HG03354 (cell line): ENCODE measurements at regions not wholly inside any gene's neighbourhood (a gene's known extent, or its start where the extent isn't known, plus 50 kb on each side); places are given as distances from the start of the nearest gene placed in this dataset.

Source experiments
- ATAC-seq: cut with Tn5 transposase; IDR thresholded peaks from one replicate; pipeline ENCODE4 v1.9.1; 2021; ENCODE audit warnings: mild to moderate bottlenecking; ENCODE audit not compliant: unreplicated experiment, poor library complexity, severe bottlenecking

GRCh38 chr10:130453036-130453720, 317.0 kb downstream of the GLRX3 start:
- no peak for ATAC-seq

GRCh38 chr10:130453721-130454542, 317.7 kb downstream of the GLRX3 start:
- no peak for ATAC-seq

- ATAC-seq, result no peak
Observed at GRCh38 chr10:130454543-130455000, 318.4 kb downstream of the GLRX3 start.

- ATAC-seq, result no peak
Observed at GRCh38 chr10:130455111-130455695, 319.0 kb downstream of the GLRX3 start.

- ATAC-seq, result no peak
Observed at GRCh38 chr10:130455791-130456190, 319.6 kb downstream of the GLRX3 start.

GRCh38 chr10:130456616-130457015, 320.4 kb downstream of the GLRX3 start:
- no peak for ATAC-seq

- no peak for ATAC-seq
Observed at GRCh38 chr10:130458509-130458908, 322.3 kb downstream of the GLRX3 start.

- no peak for ATAC-seq
Observed at GRCh38 chr10:130459011-130459410, 322.8 kb downstream of the GLRX3 start.

- no peak for ATAC-seq
Observed at GRCh38 chr10:130459851-130460490, 323.8 kb downstream of the GLRX3 start.

GRCh38 chr10:130461631-130462030, 325.4 kb downstream of the GLRX3 start:
- no peak for ATAC-seq

GRCh38 chr10:130463104-130463875, 327.1 kb downstream of the GLRX3 start:
- no peak for ATAC-seq

- ATAC-seq, result no peak
Observed at GRCh38 chr10:130463876-130464364, 327.7 kb downstream of the GLRX3 start.

GRCh38 chr10:130464426-130464825, 328.2 kb downstream of the GLRX3 start:
- no peak for ATAC-seq

GRCh38 chr10:130466271-130466997, 330.2 kb downstream of the GLRX3 start:
- no peak for ATAC-seq

- no peak for ATAC-seq
Observed at GRCh38 chr10:130470286-130470685, 334.1 kb downstream of the GLRX3 start.

- no peak for ATAC-seq
Observed at GRCh38 chr10:130470973-130471372, 334.8 kb downstream of the GLRX3 start.

- no peak for ATAC-seq
Observed at GRCh38 chr10:130471486-130471885, 335.3 kb downstream of the GLRX3 start.

- ATAC-seq, result no peak
Observed at GRCh38 chr10:130472236-130472635, 336.0 kb downstream of the GLRX3 start.

- no peak for ATAC-seq
Observed at GRCh38 chr10:130474591-130474990, 338.4 kb downstream of the GLRX3 start.
